BLaER1 treated with 17β-estradiol and CSF1 and Interleukin-3, amounts not matched to agents 10 nM and 100 nM (cell line): ENCODE measurements at regions not wholly inside any gene's neighbourhood (a gene's known extent, or its start where the extent isn't known, plus 50 kb on each side); places are given as distances from the start of the nearest gene placed in this dataset.
A peak's percentile ranks its signal among the peaks of the same experiment; 100 is the strongest.
"Not testable (repeated sequence)": the region's sequence is repeated elsewhere in the genome, so short reads cannot be mapped to it uniquely, and the experiment has no call there.

Experiments used
- H3K27ac ChIP-seq, 11 experiments: shearing (Covaris generic); formaldehyde crosslinking; 2 replicates each; pipeline ENCODE4 v1.8.1; 2022
- H3K27me3 ChIP-seq, 11 experiments: shearing (Covaris generic); formaldehyde crosslinking; 2 replicates each; pipeline ENCODE4 v1.8.1; 2022
- H3K36me3 ChIP-seq, 11 experiments: shearing (Covaris generic); formaldehyde crosslinking; 2 replicates each; pipeline ENCODE4 v1.8.1; 2022
- H3K4me1 ChIP-seq, 10 experiments: shearing (Covaris generic); formaldehyde crosslinking; 2 replicates each; pipeline ENCODE4 v1.8.1; 2022
- H3K4me2 ChIP-seq, 11 experiments: shearing (Covaris generic); formaldehyde crosslinking; 2 replicates each; pipeline ENCODE4 v1.8.1; 2022
- H3K4me3 ChIP-seq, 10 experiments: shearing (Covaris generic); formaldehyde crosslinking; 2 replicates each; pipeline ENCODE4 v1.8.1; 2022
- H3K9ac ChIP-seq, 11 experiments: shearing (Covaris generic); formaldehyde crosslinking; 2 replicates each; pipeline ENCODE4 v1.8.1; 2022
- H3K9me3 ChIP-seq, 11 experiments: shearing (Covaris generic); formaldehyde crosslinking; replicated peaks in 1 of 11; 2 replicates each; pipeline ENCODE4 v1.8.1; 2022
- H4K20me1 ChIP-seq, 11 experiments: shearing (Covaris generic); formaldehyde crosslinking; 2 replicates each; pipeline ENCODE4 v1.8.1; 2022
- Cebpa-rat ChIP-seq, 11 experiments: shearing (Covaris generic); IDR thresholded peaks; 2 replicates each; pipeline ENCODE4 v1.8.1; 2022

DNA sequence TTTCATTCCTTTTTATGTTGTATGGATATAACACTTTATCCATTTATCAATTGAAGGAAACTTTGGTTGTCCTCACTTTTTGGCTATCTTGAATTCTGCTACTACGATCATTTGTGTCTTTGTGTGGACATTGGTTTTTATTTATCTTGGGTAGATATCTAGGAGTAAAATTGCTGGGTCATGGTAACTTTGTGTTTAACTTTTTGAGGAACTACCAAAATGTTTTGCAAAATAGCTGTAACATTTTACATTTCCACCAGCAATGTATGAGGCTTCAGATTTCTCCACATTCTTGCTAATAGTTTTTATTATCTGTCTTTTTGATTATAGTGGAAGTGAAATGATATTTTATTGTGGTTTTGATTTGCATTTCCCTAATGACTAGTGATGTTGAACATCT lies 55.6 kb downstream of the TLNRD1 start:
- TF ChIP-seq Cebpa-rat (IDR thresholded peaks at IDR 0.05): no peak
- Histone ChIP-seq H3K9me3 (peaks cover 0 to 12% (median 4%) of the 10 kb centered on the region in 11 experiments; a peak in 4 of 22 replicates), H3K27me3 (no peaks in the 10 kb centered on the region), H3K36me3 (no peaks in the 10 kb centered on the region), H3K4me2 (peak overlapping the region in 4 of 11 experiments; percentile 44 to 76 (median 60); a peak in 7 of 22 replicates), H3K27ac (peak overlapping the region in 3 of 11 experiments; percentile 24 to 50 (median 39); a peak in 5 of 22 replicates), H4K20me1 (no peaks in the 10 kb centered on the region), H3K4me3 (no peak overlapping the region), H3K4me1 (peaks cover 6 to 54% (median 21%) of the 10 kb centered on the region in 10 experiments; a peak in 19 of 20 replicates), H3K9ac (no peak overlapping the region)

DNA sequence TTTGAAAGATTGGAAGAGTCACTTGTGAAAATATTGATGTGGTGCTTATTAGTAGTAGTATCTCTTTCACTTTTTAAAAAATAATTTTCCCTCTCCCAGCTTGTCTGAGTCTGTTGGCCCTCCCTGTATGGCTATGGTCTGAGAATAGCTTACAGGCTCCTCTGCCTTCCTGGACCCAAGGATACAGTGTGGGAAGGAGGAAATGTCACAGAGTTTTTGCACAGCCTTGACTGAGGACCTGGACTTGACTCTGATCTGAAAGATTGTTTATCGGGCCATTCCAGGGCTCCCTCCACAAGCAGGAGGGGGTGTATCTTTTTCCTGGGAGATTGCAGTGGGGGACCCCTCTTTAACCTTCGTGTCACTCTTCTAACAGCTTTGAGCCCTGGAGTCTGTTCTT lies 59.7 kb downstream of the TLNRD1 start:
- Histone ChIP-seq H4K20me1 (no peaks in the 10 kb centered on the region), H3K27me3 (no peaks in the 10 kb centered on the region), H3K4me2 (peak overlapping the region; percentile 4 to 82 (median 30); a peak in 16 of 22 replicates), H3K4me1 (peaks cover 8 to 45% (median 12%) of the 10 kb centered on the region in 10 experiments; a peak in 19 of 20 replicates), H3K27ac (peak overlapping the region in 2 of 11 experiments; percentile 3 to 11; a peak in 2 of 22 replicates), H3K36me3 (no peaks in the 10 kb centered on the region), H3K9me3 (peaks cover 0 to 12% (median 4%) of the 10 kb centered on the region in 11 experiments; a peak in 5 of 22 replicates), H3K4me3 (no peak overlapping the region), H3K9ac (no peak overlapping the region; a peak in 1 of 22 replicates)
- TF ChIP-seq Cebpa-rat (IDR thresholded peaks at IDR 0.05): no peak

DNA sequence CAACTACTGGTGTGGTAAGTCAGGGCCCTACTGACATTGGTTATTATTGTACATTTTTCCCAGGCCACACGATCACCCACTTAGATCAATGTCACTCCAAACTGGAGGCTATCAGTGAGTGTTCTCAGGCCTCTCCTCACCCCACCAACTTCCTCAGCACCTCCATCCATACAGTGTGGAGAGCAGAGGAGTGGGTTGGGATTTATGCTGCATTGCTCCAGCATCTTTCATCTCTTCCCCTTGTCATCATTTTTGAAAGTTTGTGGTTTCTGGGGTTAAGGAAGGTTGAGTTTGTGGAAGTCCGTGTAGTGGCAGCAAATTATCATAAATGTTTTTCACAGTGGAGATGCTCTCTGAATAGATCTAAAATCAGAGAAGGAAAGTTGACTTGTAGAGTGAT lies 60.2 kb downstream of the TLNRD1 start:
- Histone ChIP-seq H3K4me1 (peaks cover 8 to 43% (median 12%) of the 10 kb centered on the region in 10 experiments; a peak in 19 of 20 replicates), H3K4me2 (peak overlapping the region; percentile 4 to 82 (median 30); a peak in 16 of 22 replicates), H4K20me1 (no peaks in the 10 kb centered on the region), H3K36me3 (no peaks in the 10 kb centered on the region), H3K9ac (no peak overlapping the region; a peak in 1 of 22 replicates), H3K9me3 (peaks cover 0 to 12% (median 4%) of the 10 kb centered on the region in 11 experiments; a peak in 5 of 22 replicates), H3K27ac (peak overlapping the region in 2 of 11 experiments; percentile 3 to 11; a peak in 2 of 22 replicates), H3K4me3 (no peak overlapping the region), H3K27me3 (no peaks in the 10 kb centered on the region)
- no peak for TF ChIP-seq Cebpa-rat (IDR thresholded peaks at IDR 0.05)

DNA sequence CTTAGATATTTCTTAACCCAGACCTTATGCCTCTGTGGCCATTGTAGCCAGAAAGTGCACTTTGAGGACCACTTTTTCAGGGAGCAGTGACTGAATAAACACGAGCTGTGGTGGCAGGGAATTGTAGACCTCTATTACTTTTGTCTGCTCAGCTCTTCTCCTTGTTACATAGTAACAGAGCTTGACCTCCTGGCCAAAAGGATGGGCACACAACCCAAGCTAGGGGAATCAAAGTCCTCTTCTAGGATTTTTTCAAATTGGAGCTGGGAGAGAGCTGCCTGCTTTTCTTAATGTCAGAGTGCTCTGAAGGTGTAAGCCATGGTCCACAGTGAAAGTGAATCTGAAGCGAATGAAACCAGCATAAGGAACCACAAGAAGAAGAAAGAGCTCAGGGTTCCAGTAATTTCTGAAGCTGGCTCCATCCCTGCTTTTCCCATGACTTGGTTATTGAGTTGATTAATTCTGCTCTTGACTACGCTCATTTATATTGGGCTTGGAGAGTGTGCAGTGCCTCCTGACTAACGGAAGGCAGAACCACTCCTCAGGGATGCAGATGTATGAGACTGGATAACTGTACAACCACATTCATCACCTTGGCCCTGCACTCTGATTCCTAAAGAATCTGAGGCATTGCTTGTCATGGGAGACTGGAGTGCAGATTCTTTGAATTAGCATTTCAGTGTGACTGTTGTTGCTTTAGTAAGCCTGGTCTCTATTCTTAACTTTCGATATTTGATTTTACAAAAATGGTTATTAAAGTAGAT lies 60.9 kb downstream of the TLNRD1 start:
- peak overlapping the region in 7 of 11 experiments; percentile 25 to 82 (median 61); a peak in 12 of 22 replicates for H3K4me2 ChIP-seq

DNA sequence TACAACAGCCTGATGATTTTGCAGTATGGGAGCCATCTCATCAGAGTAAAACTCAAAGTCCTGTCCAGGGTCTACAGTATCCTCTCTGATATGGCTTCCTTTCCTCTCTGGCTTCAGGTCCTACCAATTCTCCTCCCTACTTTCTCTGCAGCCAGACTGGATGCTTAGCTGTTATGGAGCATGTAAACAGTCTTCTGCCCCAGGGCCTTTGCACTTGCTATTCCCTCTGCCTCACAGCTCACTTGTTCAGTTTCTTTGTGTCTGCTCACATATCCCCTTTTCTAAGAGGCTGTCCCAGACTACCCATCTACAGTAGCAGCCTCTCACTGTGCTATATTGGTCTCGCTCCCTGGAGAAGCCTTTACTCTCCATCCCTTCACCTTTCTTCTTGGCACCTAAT lies 62.2 kb downstream of the TLNRD1 start:
- no peak overlapping the region for H3K4me3 ChIP-seq
- H3K27ac ChIP-seq: no peak overlapping the region
- H3K4me1 ChIP-seq: peaks cover 8 to 28% (median 12%) of the 10 kb centered on the region in 10 experiments; a peak in 19 of 20 replicates
- H3K9ac ChIP-seq: no peak overlapping the region
- H3K36me3 ChIP-seq: no peaks in the 10 kb centered on the region
- TF ChIP-seq Cebpa-rat (IDR thresholded peaks at IDR 0.05): no peak
- no peaks in the 10 kb centered on the region for H4K20me1 ChIP-seq
- peaks cover 0 to 10% (median 1%) of the 10 kb centered on the region in 11 experiments; a peak in 4 of 22 replicates for H3K9me3 ChIP-seq
- no peaks in the 10 kb centered on the region for H3K27me3 ChIP-seq
- no peak overlapping the region for H3K4me2 ChIP-seq

More for the DNA sequence above, 60.9 kb downstream of the TLNRD1 start:
- peaks cover 8 to 36% (median 12%) of the 10 kb centered on the region in 10 experiments; a peak in 19 of 20 replicates for H3K4me1 ChIP-seq
- H4K20me1 ChIP-seq: no peaks in the 10 kb centered on the region
- H3K36me3 ChIP-seq: no peaks in the 10 kb centered on the region
- H3K4me3 ChIP-seq: no peak overlapping the region
- TF ChIP-seq Cebpa-rat (IDR thresholded peaks at IDR 0.05): no peak
- H3K27me3 ChIP-seq: no peaks in the 10 kb centered on the region
- H3K27ac ChIP-seq: no peak overlapping the region
- H3K9ac ChIP-seq: no peak overlapping the region
- H3K9me3 ChIP-seq: peaks cover 0 to 12% (median 4%) of the 10 kb centered on the region in 11 experiments; a peak in 5 of 22 replicates

DNA sequence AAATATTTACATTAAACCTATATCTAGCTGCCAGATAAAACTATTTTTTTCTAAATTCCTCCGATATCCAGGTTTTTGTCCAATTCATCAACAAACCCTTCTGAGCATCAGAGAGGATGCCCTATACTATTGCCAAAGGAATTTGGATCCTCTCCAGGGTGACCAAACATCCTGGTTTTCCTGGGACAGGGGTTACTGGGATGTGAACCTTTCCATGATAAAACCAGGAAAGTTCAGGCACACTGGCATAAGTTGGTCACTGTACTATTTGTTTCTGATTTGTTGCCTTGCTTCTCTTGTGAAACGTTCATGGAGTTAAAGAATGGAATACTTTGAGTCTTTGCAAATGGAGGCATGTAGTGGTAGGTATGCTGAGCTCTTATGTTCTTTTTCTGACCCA lies 63.5 kb downstream of the TLNRD1 start:
- TF ChIP-seq Cebpa-rat (IDR thresholded peaks at IDR 0.05): no peak
- H3K9ac ChIP-seq: no peak overlapping the region
- no peaks in the 10 kb centered on the region for H3K27me3 ChIP-seq
- no peaks in the 10 kb centered on the region for H4K20me1 ChIP-seq
- H3K27ac ChIP-seq: no peak overlapping the region
- H3K9me3 ChIP-seq: no peaks in the 10 kb centered on the region; a peak in 1 of 22 replicates
- peaks cover 8 to 28% (median 12%) of the 10 kb centered on the region in 10 experiments; a peak in 19 of 20 replicates for H3K4me1 ChIP-seq
- H3K36me3 ChIP-seq: no peaks in the 10 kb centered on the region
- H3K4me3 ChIP-seq: no peak overlapping the region
- no peak overlapping the region for H3K4me2 ChIP-seq

DNA sequence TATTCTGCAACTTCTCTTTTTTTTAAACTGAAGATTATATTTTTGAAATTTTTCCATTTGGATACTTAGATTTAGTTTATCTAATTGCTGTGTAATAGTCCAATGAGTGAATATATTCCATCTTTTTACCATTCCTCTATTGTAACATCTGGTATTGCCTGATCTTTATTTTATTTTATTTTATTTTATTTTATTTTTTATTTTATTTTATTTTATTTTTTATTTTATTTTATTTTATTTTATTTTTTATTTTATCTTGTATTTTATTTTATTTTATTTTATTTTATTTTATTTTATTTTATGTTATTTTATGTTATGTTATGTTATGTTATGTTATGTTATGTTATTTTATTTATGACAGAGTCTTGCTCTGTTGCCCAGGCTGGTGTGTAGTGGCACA lies 66.5 kb upstream of the CFAP161 start:
- H3K27ac ChIP-seq, H3K4me3 ChIP-seq, H4K20me1 ChIP-seq, H3K9ac ChIP-seq, H3K4me2 ChIP-seq, H3K27me3 ChIP-seq, H3K36me3 ChIP-seq, H3K4me1 ChIP-seq, H3K9me3 ChIP-seq: not testable (repeated sequence)

DNA sequence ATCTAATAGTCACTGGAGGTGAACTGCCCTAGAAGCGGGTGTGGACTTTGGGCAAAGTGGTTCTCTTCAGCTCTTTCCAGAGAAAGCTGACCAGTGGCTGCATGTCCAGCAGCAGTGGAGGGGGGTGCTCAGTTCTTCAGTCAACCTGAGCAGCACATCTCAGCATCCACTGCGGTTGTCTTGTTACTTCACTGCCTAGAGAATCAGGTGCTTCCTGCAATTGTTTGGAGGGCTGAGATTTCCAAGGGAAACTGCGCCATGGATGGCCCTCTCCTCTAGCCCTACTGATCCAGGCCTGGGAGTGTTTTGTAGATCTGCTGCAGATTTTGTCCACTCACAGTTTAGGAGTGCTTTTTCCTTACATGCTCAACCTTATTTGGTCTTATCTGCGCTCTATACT lies 65.6 kb upstream of the CFAP161 start:
- Histone ChIP-seq H3K36me3 (no peaks in the 10 kb centered on the region), H3K27ac (no peak overlapping the region), H3K4me3 (no peak overlapping the region), H3K9ac (no peak overlapping the region), H4K20me1 (no peaks in the 10 kb centered on the region), H3K4me2 (no peak overlapping the region), H3K27me3 (no peaks in the 10 kb centered on the region), H3K4me1 (peaks cover 0 to 8% (median 0%) of the 10 kb centered on the region in 10 experiments; a peak in 1 of 20 replicates), H3K9me3 (peaks cover 0 to 4% (median 0%) of the 10 kb centered on the region in 11 experiments; a peak in 2 of 22 replicates)
- no peak for TF ChIP-seq Cebpa-rat (IDR thresholded peaks at IDR 0.05)

DNA sequence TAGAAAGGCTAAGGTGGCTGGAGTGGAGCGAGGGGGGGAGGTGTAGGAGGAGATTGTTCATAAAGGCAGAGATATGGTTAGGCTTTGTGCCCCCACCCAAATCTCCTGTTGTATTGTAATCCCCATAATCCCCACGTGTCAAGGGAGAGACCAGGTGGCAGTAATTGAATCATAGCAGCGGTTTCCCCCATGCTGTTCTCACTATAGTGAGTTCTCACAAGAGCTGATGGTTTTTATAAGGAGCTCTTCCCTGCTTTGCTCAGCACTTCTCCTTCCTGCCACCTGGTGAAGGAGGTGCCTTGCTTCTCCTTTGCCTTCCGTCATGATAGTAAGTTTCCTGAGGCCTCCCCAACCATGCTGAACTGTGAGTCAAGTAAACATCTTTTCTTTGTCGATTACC lies 64.7 kb upstream of the CFAP161 start:
- Histone ChIP-seq H3K27ac (no peak overlapping the region), H3K27me3 (no peaks in the 10 kb centered on the region), H4K20me1 (no peaks in the 10 kb centered on the region), H3K4me3 (no peak overlapping the region), H3K9ac (no peak overlapping the region), H3K9me3 (peaks cover 0 to 4% (median 0%) of the 10 kb centered on the region in 11 experiments; a peak in 2 of 22 replicates), H3K4me1 (peaks cover 0 to 8% (median 0%) of the 10 kb centered on the region in 10 experiments; a peak in 1 of 20 replicates), H3K4me2 (no peak overlapping the region), H3K36me3 (no peaks in the 10 kb centered on the region)
- no peak for TF ChIP-seq Cebpa-rat (IDR thresholded peaks at IDR 0.05)
